ENCODE measurements at regions not wholly inside any gene's neighbourhood (a gene's known extent, or its start where the extent isn't known, plus 50 kb on each side); places are given as distances from the start of the nearest gene placed in this dataset.

DNA sequence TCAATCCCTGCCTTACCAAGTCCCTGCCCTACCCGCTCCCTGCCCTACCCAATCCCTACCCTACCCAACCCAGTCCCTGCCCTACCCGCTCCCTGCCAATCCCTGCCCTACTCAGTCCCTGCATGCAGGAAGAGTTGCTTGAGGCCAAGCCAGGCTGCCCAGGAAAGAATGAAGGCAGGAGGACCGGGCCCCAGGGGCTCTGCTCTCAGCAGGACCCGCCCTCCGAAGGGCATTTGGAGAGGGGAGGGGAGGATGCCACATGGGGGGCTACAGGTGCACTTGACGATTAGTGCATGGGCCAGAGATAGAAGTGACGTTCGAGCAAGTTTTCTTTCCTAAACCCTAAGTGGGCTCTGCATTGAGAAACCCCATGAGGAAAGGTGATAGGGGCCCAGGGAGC is 581.2 kb downstream of the TBC1D22A start (continued):
- TF ChIP-seq, protein P1, sequence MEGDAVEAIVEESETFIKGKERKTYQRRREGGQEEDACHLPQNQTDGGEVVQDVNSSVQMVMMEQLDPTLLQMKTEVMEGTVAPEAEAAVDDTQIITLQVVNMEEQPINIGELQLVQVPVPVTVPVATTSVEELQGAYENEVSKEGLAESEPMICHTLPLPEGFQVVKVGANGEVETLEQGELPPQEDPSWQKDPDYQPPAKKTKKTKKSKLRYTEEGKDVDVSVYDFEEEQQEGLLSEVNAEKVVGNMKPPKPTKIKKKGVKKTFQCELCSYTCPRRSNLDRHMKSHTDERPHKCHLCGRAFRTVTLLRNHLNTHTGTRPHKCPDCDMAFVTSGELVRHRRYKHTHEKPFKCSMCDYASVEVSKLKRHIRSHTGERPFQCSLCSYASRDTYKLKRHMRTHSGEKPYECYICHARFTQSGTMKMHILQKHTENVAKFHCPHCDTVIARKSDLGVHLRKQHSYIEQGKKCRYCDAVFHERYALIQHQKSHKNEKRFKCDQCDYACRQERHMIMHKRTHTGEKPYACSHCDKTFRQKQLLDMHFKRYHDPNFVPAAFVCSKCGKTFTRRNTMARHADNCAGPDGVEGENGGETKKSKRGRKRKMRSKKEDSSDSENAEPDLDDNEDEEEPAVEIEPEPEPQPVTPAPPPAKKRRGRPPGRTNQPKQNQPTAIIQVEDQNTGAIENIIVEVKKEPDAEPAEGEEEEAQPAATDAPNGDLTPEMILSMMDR (IDR thresholded peaks at IDR 0.05 in 2 of 3, conservative IDR thresholded peaks at IDR 0.05 in 1 of 3; ENCODE audit: borderline replicate concordance in 1 of 3, insufficient read depth in 1 of 3, low read depth in 2 of 3, low read length in 2 of 3), result no peak
- TF ChIP-seq SRF (IDR thresholded peaks at IDR 0.05; ENCODE audit: low read depth), result no peak

DNA sequence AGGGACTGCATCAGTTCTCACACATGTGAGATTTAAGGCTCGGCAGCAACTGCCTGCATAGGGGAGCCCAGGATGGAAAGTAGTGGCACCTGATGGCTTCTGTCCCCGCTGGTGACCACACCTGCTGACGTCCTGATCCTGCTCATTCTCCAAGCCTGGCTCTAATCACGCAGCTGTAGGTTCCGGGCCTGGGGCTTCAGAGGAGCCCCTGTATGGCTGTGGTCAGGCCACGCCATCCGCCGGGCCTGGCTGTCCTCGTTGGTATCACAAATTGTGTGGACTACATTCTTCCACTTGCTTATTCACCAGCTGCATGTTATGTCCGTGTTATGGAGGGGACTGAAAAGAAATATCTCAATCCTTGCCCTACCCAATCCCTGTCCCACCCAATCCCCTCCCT is 580.0 kb downstream of the TBC1D22A start:
- no peak for TF ChIP-seq CEBPB (IDR thresholded peaks at IDR 0.05; ENCODE audit: low read depth)
- Histone ChIP-seq H2AFZ (ENCODE audit: low read depth, low read length, poor library complexity, severe bottlenecking) (no peak overlapping the region), H3K9me3 (ENCODE audit: control insufficient read depth in 1 of 2, insufficient read depth in 1 of 2, low read depth in 1 of 2, low read length in 2 of 2) (no peaks in the 10 kb centered on the region), H3K9ac (ENCODE audit: low read length) (no peak overlapping the region), H4K20me1 (ENCODE audit: insufficient read depth) (no peaks in the 10 kb centered on the region), H3K27me3 (ENCODE audit: insufficient read depth, low read length) (no peaks in the 10 kb centered on the region), H3K36me3 (ENCODE audit: control insufficient read depth in 1 of 2, insufficient read depth in 2 of 2, low read length in 2 of 2) (no peaks in the 10 kb centered on the region), H3K4me1 (ENCODE audit: control insufficient read depth in 1 of 2, insufficient read depth in 2 of 2, low read length in 2 of 2) (peaks cover 4 to 21% of the 10 kb centered on the region in 2 experiments; a peak in 3 of 4 replicates), H3K79me2 (ENCODE audit: insufficient read depth, low read length) (no peaks in the 10 kb centered on the region), H3K9me2 (ENCODE audit: insufficient read depth) (no peaks in the 10 kb centered on the region), H3K27ac (ENCODE audit: low read depth, low read length) (no peak overlapping the region), H3K4me3 (replicated peaks in 1 of 2; ENCODE audit: low read depth in 1 of 2, low read length in 2 of 2) (no peak overlapping the region), H3K4me2 (ENCODE audit: low read length) (no peak overlapping the region)
- RAD21 ChIA-PET (ENCODE audit: low non-redundant PET in 1 of 2, low total read pairs in 2 of 2, uncharacterized antibody in 2 of 2, unreplicated experiment in 2 of 2), result no interaction called here
- ATAC-seq (no peak), DNase-seq (ENCODE audit: low read depth, low spot score) (no peak)
- intact Hi-C loops (cut with micrococcal nuclease), result no loop called here
- no TSS peak for BruUV-seq (replicated peaks)
- CTCF ChIA-PET, result no interaction called here
- POLR2A ChIA-PET, result no interaction called here

DNA sequence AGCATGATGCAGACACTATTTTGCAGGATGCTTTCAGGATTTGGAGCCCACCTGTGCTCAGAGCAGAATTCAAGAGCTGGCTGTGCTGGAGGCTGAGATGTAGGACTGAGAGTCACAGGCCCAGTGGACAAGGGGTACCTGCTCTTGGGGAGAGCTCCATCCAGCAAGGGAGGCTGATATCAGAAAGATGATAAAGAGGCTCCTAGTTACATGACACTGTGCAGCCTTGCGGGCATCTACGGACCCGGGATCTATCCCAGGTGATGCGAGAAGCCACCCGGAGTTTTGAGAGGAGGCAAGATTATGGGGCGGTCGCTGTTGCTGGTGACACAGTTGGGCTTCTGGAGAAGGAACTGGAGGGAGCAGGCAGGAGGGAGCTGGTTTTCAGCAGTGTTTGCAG is 579.0 kb downstream of the TBC1D22A start:
- Histone ChIP-seq H3K9me3 (ENCODE audit: control insufficient read depth in 1 of 2, insufficient read depth in 1 of 2, low read depth in 1 of 2, low read length in 2 of 2) (no peaks in the 10 kb centered on the region), H2AFZ (ENCODE audit: low read depth, low read length, poor library complexity, severe bottlenecking) (no peak overlapping the region), H3K4me2 (ENCODE audit: low read length) (no peak overlapping the region), H3K9me2 (ENCODE audit: insufficient read depth) (no peaks in the 10 kb centered on the region), H3K27me3 (ENCODE audit: insufficient read depth, low read length) (no peaks in the 10 kb centered on the region), H3K4me1 (ENCODE audit: control insufficient read depth in 1 of 2, insufficient read depth in 2 of 2, low read length in 2 of 2) (peaks cover 9 to 31% of the 10 kb centered on the region in 2 experiments; a peak in 3 of 4 replicates), H3K4me3 (replicated peaks in 1 of 2; ENCODE audit: low read depth in 1 of 2, low read length in 2 of 2) (no peak overlapping the region), H3K36me3 (ENCODE audit: control insufficient read depth in 1 of 2, insufficient read depth in 2 of 2, low read length in 2 of 2) (no peaks in the 10 kb centered on the region), H3K9ac (ENCODE audit: low read length) (no peak overlapping the region), H4K20me1 (ENCODE audit: insufficient read depth) (no peaks in the 10 kb centered on the region), H3K27ac (ENCODE audit: low read depth, low read length) (no peak overlapping the region), H3K79me2 (ENCODE audit: insufficient read depth, low read length) (no peaks in the 10 kb centered on the region)
- ATAC-seq (no peak), DNase-seq (ENCODE audit: low read depth, low spot score) (no peak)
- ChIA-PET RAD21 (ENCODE audit: low non-redundant PET in 1 of 2, low total read pairs in 2 of 2, uncharacterized antibody in 2 of 2, unreplicated experiment in 2 of 2) (no interaction called here), CTCF (no interaction called here), POLR2A (no interaction called here)
- no TSS peak for BruUV-seq (replicated peaks)
- no peak for TF ChIP-seq ZNF274 (IDR thresholded peaks at IDR 0.05; ENCODE audit: low read depth, low read length)
- intact Hi-C loops (cut with micrococcal nuclease), result no loop called here
